Activated CD8-positive, alpha-beta memory T cell treated with anti-CD3 and anti-CD28 coated beads for 36 hours (primary cell): ENCODE measurements at regions not wholly inside any gene's neighbourhood (a gene's known extent, or its start where the extent isn't known, plus 50 kb on each side); places are given as distances from the start of the nearest gene placed in this dataset.
"Not testable (repeated sequence)": the region's sequence is repeated elsewhere in the genome, so short reads cannot be mapped to it uniquely, and the experiment has no call there.

ENCODE experiments used
- CTCF ChIA-PET: fragments of 350-600 bp; sonication (Branson Sonifier 250); formaldehyde crosslinking; loops from one replicate; lab custom pipeline; 2021; ENCODE audit warnings: antibody characterized with exemption; lab: Charles Lee
- POLR2A ChIA-PET: fragments of 350-600 bp; sonication (Branson Sonifier 250); formaldehyde crosslinking; loops from one replicate; lab custom pipeline; 2021; ENCODE audit warnings: antibody characterized with exemption; lab: Charles Lee

GRCh38 chr13:111011899-111012298 lies 97.0 kb upstream of the ANKRD10 start:
- CTCF ChIA-PET: no interaction called here
- POLR2A ChIA-PET: no interaction called here

- POLR2A ChIA-PET: no interaction called here
Measured at GRCh38 chr13:111008351-111008750, 93.5 kb upstream of the ANKRD10 start.

DNA sequence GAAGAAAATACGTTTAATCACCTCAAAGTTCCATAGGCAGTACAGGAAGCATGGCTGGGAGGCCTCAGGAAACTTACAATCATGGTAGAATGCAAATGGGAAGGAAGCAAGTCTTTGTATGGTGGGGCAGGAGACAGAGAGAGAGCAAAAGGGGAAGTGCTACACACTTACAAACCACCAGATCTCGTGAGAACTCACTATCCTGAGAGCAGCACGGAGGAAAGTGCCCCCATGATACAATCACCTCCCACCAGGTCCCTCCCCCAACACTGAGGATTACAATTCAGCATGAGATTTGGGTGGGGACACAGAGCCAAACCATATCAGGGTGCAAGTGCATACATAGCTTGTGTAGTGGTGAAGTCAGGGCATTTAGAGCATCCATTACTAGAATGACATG lies 92.3 kb upstream of the ANKRD10 start:
- ChIA-PET POLR2A (interaction anchor here (1.0 kb wide), 1 partner anchor 92 kb away, joined by 4 read pairs; the partner anchor contains the start of gene ANKRD10), CTCF (no interaction called here)

More at GRCh38 chr13:111008351-111008750, 93.5 kb upstream of the ANKRD10 start:
- CTCF ChIA-PET: interaction anchor here (1.2 kb wide), 1 partner anchor 93 kb away, joined by 3 read pairs; the partner anchor contains the start of gene ANKRD10

GRCh38 chr13:111006506-111007031 lies 91.7 kb upstream of the ANKRD10 start:
- ChIA-PET POLR2A (no interaction called here), CTCF (no interaction called here)

- CTCF ChIA-PET: interaction anchor here (1.2 kb wide), 1 partner anchor 61 kb away, joined by 4 read pairs; no protein-coding TSS in a partner anchor
- POLR2A ChIA-PET: no interaction called here
Measured at GRCh38 chr13:111005808-111006505, 91.1 kb upstream of the ANKRD10 start.

DNA sequence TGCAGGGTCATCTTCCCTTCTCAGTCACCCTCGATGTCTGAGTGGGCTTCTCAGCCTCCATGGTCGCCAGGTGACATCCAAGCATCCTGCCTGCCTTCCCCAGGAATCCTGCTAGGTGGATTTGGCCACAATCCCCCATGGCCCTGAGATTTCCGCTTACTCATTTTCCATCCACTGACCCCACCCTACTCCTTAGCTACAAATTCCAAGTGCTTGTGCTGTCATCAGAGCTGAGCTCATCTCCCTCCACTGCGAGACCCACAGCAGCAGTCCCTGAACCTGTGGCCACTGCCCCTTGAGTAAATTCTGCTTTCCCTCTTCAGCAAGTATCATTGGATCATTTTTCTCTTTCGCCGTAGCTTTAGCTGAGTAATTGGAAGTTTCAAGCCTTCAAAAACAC lies 90.5 kb upstream of the ANKRD10 start:
- POLR2A ChIA-PET: no interaction called here
- CTCF ChIA-PET: interaction anchor here (1.2 kb wide), 1 partner anchor 62 kb away, joined by 4 read pairs; no protein-coding TSS in a partner anchor

DNA sequence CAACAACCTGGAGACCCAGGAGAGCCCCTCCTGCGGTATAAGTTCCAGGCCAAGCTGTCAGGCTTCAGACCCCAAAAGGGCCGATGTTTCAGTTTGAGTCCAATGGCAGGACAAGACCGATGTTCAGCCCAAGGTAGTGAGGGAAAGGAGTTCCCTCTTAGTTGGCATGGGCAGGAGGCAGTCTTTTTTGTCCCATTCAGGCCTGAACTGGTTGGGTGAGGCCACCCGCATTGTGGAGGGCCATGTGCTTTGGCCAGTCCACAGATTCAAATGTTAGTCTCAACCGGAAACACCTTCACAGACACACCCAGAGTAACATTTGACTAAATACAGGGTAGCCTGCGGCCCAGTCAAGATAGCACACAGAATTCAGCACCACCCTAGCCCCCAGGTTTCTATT lies 89.6 kb upstream of the ANKRD10 start:
- ChIA-PET POLR2A (no interaction called here), CTCF (no interaction called here)

DNA sequence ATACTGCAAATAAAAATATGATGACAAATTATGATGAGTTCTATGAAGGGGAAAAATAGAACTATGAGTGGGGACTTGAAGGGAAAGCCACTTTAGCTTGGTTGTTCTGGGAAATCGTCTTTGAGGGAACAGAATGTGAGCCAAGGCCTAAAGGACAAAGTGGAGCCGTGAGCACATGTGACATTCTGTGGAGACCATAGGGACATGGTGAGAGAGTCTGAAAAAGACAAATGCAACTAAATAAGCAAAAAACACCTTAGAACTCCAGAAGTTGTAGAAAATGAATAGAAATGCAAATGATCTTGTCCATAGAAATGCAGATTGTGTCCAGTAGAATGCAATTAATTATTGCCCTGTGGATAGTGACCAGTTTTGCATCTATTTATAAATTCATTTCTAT lies 86.8 kb upstream of the ANKRD10 start:
- ChIA-PET CTCF (no interaction called here), POLR2A (no interaction called here)

- POLR2A ChIA-PET: no interaction called here
- CTCF ChIA-PET: no interaction called here
Measured at GRCh38 chr13:110993788-110994187, 78.9 kb upstream of the ANKRD10 start.

GRCh38 chr13:110991991-110992508 lies 77.2 kb upstream of the ANKRD10 start:
- ChIA-PET POLR2A (no interaction called here), CTCF (no interaction called here)

GRCh38 chr13:110989331-110989730 lies 74.5 kb upstream of the ANKRD10 start:
- ChIA-PET POLR2A (no interaction called here), CTCF (no interaction called here)

DNA sequence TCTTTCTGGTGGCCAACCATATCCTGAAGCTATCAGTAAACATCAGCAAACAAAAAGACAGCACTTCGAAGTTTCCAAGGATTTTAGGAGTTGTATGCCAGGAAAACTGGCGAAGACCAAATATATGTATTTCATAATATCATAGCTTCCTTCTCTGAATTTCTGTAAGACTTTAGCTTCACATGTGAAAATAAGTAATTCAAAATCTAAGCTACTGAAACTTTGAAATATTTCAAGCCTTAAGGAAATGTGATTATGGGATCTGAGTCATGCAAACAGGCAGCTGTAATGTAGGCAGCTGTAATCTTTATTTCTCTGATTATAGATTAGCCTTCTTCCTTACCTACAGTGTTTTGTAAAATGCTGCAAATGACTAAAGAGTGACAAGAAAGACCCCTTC lies 70.7 kb upstream of the ANKRD10 start:
- CTCF ChIA-PET: no interaction called here
- POLR2A ChIA-PET: no interaction called here

GRCh38 chr13:110984798-110985197 lies 69.9 kb upstream of the ANKRD10 start:
- ChIA-PET CTCF (no interaction called here), POLR2A (interaction anchor here (0.6 kb wide), 1 partner anchor 68 kb away, joined by 3 read pairs; no protein-coding TSS in a partner anchor)

DNA sequence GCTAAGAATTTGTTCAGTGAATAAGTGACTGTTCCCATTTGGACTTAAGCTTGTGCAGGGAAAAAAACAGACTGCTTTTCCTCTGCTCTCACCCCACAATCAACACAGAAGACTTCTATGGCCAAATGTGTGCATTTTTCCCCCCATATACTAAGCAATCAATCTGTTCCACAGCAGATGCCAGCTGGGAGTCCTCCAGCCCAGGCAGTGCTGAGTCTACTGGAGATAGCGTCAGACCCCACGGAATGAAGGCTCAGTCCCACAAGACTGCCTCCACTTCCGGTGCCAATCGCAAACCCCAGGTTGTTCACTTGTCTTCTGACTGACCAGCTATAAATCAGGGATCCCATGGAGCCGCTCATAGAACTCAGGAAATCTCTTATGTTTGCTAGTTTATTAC lies 69.5 kb upstream of the ANKRD10 start:
- ChIA-PET CTCF (no interaction called here), POLR2A (no interaction called here)

GRCh38 chr13:110983241-110983640 lies 68.4 kb upstream of the ANKRD10 start:
- CTCF ChIA-PET: no interaction called here
- POLR2A ChIA-PET: no interaction called here

DNA sequence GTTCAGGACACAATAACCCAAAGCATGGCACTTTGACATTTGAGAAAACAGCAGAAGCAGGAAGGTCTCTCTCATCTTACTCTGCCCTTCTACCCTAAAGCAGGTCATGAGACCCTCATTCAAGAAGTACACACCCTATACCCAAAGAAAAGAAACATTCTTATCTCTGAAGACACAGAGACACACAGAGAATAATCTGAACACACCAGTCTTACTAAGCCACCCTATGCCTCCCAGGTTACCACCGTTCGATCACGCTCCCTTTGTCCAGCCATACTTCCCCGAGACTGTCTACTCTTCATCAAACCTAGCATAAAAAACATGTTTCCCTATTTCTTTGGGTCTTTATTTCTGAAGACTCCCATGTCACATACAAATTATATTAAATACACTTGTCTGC lies 66.5 kb upstream of the ANKRD10 start:
- ChIA-PET CTCF (no interaction called here), POLR2A (no interaction called here)

- ChIA-PET POLR2A (no interaction called here), CTCF (no interaction called here)
Measured at GRCh38 chr13:110980921-110981320, 66.1 kb upstream of the ANKRD10 start.

- CTCF ChIA-PET: interaction anchor here (0.6 kb wide), 1 partner anchor 58 kb away, joined by 3 read pairs; no protein-coding TSS in a partner anchor
- POLR2A ChIA-PET: not testable (repeated sequence)
Measured at GRCh38 chr13:110979149-110979548, 64.3 kb upstream of the ANKRD10 start.

DNA sequence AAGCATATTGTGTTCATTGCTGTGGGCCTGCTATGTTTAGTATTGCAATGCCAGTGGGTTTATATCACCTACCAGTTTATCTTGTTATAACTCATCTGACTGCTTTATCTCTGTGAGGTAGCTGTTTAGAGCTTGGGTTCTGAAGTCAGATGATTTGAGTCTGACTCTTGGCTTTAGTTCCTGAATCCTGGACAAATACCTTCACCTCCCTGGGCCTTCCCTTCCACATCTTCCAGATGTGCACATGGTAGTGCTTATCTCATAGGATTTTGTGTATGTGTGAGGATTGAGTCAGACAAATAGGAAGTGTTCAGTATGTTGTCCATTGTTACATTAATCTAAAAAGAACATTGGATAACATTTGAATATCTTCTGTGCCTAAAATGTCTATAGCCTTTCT lies 63.5 kb upstream of the ANKRD10 start:
- CTCF ChIA-PET: no interaction called here
- POLR2A ChIA-PET: no interaction called here

DNA sequence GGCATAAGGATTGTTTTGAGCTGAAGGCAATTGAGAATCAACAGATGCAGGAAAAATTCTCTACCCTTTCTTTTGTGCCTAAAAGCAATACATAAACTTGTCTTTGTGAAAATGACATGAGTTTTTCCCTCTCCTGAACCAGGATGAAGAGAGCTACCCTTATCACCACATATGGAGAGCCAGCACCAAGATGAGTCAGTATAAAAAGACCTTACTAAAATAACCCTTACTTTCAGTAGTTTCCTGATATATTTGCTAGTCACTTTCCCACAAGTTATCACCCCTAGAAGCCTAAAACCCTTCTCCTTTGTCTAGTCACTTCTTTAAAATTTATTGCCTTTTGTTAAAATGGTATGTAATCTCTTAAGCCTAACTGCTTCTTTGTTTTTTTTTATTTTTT lies 61.9 kb upstream of the ANKRD10 start:
- POLR2A ChIA-PET: no interaction called here
- CTCF ChIA-PET: no interaction called here
